HG03469 (cell line): ENCODE measurements at regions not wholly inside any gene's neighbourhood (a gene's known extent, or its start where the extent isn't known, plus 50 kb on each side); places are given as distances from the start of the nearest gene placed in this dataset.

ENCODE experiments used
- ATAC-seq: cut with Tn5 transposase; IDR thresholded peaks from one replicate; pipeline ENCODE4 v1.9.1; 2021; ENCODE audit warnings: mild to moderate bottlenecking, moderate library complexity, moderate number of reproducible peaks; ENCODE audit not compliant: unreplicated experiment

GRCh38 chrX:39975101-39975925 is 122.4 kb downstream of the BCOR start:
- no peak for ATAC-seq

GRCh38 chrX:39981946-39982345 is 115.8 kb downstream of the BCOR start:
- no peak for ATAC-seq

- no peak for ATAC-seq
These were observed 114.8 kb downstream of the BCOR start for GRCh38 chrX:39982948-39983347.

- no peak for ATAC-seq
These were observed 114.0 kb downstream of the BCOR start for GRCh38 chrX:39983715-39984114.

- ATAC-seq, result no peak
These were observed 113.4 kb downstream of the BCOR start for GRCh38 chrX:39984191-39984956.

- no peak for ATAC-seq
These were observed 112.7 kb downstream of the BCOR start for GRCh38 chrX:39985071-39985470.

GRCh38 chrX:39985551-39985950 is 112.2 kb downstream of the BCOR start:
- no peak for ATAC-seq

- no peak for ATAC-seq
These were observed 109.3 kb downstream of the BCOR start for GRCh38 chrX:39988496-39988895.

- ATAC-seq, result no peak
These were observed 107.4 kb downstream of the BCOR start for GRCh38 chrX:39990388-39990787.

GRCh38 chrX:39992300-39992699 is 105.5 kb downstream of the BCOR start:
- ATAC-seq, result no peak

- no peak for ATAC-seq
These were observed 102.3 kb downstream of the BCOR start for GRCh38 chrX:39995457-39995856.

- no peak for ATAC-seq
These were observed 101.2 kb downstream of the BCOR start for GRCh38 chrX:39996536-39996935.

- ATAC-seq, result no peak
These were observed 98.9 kb downstream of the BCOR start for GRCh38 chrX:39998636-39999406.
